CD4-positive, alpha-beta T cell treated with Interleukin-10 for 1 hour (primary cell): ENCODE measurements at regions not wholly inside any gene's neighbourhood (a gene's known extent, or its start where the extent isn't known, plus 50 kb on each side); places are given as distances from the start of the nearest gene placed in this dataset.
"Not testable (repeated sequence)": the region's sequence is repeated elsewhere in the genome, so short reads cannot be mapped to it uniquely, and the experiment has no call there.

Source experiments
- DNase-seq: peaks from one replicate; pipeline ENCODE4 v3.0.0-alpha.2; 2020

DNA sequence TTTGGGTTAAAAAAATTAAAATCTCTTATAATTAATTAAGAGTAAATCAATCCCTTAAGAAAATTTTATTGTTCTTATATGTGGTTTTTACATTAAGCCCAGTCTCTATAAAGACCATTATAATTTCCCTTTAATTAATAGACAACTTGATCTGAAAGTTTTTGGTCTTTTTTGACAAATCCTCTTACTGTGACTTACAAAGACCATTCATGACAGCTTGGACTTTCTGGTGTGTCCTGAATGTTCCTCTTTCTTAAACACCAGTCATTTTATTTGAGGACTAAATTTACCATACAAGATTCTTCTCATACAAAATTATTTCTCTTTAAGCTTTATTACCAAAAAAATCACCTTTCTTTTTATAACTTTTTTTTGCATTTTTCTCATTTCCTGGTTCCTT, 368.3 kb downstream of the ADGRD1 start:
- no peak for DNase-seq

DNA sequence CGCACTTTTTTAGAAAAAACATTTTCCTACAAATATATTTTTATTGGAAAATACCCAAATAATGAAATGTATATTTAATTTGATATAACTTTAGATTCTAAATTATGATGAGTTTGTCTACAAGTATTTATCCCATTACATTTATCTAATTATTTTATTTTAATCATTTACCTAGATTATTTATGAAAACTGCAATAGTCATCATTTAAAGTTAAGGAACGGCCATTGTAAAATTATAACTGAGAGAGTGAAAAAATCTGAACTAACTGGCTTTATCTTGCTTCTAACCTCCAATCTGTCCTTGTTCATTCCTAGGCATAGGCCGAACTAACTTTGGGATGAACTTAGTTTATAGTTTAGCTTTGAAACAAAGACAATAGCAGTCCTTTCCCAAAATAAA, 368.8 kb downstream of the ADGRD1 start:
- not testable (repeated sequence) for DNase-seq

DNA sequence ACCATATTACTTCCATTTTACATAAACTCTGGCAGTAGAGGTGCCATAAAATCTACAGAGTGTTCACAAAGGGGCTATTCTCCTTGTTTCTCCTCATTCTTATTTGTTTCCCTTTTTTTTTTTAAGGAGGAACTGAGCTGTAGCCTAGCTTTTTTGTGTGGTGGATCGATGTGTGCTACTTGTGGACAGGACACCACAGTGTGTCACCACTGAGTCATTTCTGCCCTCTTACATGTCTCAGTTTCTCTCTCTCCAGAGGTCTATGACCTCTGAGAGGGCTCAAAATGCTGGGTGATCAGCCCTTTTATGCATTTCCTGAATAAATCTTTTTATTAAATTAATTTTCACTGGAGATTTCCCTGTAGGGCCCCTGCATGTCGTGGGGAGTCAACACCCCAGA, 370.2 kb downstream of the ADGRD1 start:
- no peak for DNase-seq

DNA sequence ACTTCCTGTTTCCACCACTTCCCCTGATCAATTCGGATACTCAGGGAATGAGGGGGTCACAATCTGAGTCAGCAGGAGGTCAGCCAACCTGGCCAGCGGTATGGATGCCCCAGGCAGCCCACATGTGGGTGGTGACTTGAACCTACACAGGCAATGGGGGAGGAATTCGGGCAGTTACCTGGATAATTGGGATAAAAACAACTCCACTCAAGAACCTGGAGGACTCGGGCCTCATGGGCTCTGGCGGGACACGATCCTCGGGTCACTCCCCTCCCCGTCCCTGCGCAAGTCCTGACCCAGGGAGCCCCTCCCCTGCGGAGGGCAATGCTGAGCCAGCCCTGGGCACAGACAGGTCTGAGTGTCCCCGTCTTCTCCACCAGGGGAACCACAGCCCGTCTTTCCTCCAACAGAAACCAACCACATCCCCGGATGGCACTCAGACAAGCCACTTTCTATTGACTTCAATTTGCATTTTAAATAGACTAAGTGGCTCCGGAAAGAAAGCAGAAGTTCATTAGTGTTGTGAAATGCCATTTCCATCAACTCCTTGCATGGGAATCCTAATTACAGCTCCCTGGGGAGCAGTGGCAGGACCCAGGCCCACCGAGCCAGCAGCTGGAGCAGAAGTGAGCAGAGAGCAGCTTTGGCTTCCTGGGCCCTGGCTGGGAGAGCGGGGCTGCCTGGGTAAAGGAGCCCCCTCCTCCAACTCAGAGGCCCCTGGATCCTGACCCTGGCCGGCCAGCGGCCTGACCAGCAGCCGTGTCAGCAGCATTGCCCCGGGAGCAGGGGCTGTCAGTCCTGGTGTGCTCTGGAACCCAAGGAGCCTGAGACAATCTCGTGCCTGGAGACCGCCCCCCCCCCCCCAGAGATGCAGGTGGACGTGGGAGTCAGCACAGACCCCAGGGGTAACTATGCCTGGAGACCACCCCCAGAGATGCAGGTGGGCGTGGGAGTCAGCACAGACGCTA, 374.1 kb downstream of the ADGRD1 start:
- no peak for DNase-seq

DNA sequence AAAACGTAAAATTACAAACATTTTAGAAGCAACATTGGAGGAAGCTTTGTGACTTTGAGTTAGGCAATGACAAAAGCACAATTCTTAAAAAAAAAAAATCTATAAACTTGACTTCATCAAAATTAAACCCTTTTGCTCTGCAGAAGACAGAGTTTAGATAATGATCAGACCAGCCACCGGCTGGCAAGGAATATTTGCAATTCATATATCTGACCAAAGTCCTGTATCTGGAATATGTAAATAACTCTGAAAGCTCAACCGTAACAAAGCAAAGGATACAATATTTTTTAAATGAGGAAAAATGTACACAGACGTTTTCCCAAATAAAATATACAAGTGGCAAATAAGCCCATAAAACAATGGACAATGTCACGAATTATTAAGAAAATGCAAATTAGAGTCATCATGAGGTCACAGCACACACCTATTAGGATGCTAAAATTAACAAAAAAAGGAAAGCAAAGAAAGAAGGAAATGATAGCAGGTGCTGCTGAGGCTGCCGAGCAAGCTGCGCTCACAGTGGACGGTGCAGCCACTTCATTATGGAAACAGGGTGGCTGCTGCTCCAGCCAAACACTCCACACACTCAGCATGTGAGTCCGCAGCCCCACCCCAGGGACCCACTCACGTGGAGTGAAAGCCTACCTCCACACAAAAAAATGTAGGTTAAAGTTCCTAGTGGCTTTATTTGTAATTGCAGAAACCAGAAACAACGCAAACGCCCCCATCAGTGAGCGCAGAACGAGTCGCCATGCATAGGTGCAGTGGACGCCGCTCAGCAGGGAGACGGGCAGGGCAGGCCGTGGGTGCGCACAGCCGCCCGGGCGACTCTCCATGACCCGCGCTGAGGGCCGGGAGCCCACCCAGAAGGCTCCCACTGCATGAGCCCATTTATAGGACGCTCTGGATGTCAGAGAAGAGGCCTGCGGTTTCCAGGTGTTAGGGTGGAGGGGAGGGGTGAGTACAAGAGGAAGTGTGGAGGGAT, 375.4 kb downstream of the ADGRD1 start:
- DNase-seq = not testable (repeated sequence)

DNA sequence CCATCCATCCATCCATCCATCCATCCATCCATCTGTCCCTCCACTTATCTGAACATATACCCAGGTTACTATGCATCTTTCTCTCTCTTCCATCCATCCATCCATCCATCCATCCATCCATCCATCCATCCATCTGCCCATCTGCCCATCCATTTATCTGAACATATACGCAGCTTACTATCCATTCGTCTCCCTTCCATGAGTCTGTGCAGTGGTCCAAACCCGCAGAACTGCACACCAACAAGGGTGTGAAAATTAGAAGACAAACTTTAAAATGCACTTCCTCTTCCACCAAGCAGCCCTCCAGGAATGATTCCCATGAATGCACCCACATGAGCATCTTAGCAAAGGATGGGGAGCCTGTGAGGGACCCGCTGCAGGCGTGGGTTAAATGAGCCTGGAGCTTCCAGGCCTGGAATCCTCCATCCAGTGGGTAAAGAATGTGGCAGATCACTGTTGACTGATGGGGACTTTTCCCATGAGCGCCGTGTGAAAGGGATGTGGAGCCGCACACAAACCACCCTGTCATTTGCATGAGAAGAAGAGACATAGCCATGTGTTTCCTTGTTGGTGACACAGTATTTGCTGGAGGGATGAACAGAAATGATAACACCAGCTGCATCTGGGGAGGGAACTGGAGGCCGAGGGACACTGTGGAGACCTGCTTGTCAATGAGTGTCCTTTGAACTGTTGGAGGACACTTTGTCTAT, 376.6 kb downstream of the ADGRD1 start:
- no peak for DNase-seq

DNA sequence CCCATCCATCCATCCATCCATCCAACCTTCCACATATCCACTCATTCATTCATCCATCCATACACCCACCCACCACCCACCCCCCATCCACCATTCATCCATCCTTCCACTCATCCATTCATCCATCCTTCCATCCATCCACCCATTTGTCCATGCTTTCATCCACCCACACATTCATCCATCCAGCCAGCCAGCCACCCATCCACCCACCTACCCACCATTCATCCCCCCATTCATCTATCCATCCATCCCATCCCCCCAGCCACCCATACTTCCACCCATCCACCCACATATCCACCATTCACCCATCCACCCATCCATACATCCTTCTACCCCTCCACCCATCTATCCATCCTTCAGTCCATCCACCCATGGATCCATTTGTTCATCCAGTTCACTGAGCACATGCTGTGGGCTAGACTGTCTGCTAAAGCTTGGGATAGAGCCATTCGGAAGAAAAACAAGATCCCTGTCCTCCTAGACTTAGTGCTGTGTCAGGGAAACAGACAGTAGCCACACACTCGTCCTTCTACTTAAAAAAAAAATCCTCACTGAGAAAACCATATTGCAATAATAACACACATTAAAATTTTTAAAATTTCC, 377.5 kb downstream of the ADGRD1 start:
- no peak for DNase-seq

DNA sequence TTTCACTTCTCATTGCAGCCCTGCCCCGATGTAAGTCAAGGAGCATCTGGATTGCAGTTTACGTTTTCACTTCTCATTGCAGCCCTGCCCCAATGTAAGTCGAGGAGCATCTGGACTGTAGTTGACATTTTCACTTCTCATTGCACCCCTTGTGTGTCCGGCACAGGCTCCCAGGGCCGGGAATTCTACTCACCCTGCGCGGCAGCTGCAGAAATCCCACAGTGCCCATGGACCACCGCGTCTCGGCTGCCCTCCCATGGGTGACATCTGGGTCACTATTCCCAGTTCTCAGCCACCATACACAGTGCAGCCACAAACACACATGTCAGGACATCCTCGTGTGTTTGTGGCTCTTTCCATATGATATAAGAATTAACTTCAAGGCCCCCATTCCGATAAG, 378.5 kb downstream of the ADGRD1 start:
- DNase-seq = no peak

DNA sequence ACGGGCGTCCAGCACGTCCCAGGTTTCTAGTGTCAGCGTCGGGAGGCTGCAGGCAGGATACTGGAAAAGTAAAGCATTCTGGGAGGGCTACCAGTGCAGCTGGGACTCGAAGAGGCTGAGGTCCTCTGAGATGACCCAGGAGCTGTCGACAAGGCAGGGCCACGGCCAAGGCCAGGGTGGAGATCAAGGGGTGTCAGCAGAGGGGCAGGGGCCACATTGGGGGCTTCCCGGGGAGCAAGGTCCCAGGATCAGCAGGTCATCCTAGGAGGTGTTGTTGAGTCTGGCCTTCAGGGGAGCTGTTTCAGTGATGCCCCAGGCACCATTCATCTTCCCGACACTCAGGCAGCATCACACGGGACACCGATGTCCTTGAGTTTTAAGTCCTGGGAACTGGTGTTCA, 377.8 kb upstream of the SFSWAP start:
- no peak for DNase-seq

DNA sequence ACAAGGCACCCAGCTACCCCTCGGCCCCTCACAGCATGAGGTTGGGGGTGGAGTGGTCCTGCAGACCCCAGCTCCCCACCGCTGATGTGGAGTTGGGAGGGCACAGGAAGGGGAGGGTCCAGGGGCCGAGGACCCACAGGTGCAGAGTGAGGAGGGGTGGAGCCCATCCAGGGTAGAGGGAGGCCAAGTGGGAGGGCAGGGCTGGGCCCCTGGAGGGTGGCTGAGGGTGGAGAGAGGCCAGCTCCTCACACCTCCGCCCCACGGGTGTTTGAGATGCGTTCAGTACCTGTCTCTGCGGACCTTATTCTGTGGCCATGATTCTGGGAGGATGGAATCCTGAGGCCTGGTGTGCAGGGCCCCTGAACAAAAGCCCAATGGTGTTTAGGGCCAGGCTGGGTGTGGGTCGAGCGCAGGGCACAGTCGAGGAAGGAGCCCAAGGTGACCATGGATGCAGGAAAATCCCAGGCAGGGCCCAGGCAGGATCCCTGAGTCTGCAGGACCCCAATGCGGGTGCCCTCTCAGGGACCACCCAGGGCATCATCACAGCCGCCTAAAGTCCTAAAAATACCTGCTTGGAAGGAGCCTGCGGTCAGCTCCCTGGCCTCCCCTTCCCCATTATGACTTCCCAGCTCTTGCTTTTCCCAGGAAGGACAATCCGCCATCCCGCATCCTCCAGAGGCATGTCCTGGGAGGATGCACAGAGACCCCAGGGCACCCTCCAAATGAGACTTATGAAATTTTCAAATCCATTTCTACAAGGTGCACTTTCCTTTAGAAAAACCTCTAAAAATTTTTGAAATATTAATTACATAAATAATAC, 377.1 kb upstream of the SFSWAP start:
- DNase-seq = no peak

DNA sequence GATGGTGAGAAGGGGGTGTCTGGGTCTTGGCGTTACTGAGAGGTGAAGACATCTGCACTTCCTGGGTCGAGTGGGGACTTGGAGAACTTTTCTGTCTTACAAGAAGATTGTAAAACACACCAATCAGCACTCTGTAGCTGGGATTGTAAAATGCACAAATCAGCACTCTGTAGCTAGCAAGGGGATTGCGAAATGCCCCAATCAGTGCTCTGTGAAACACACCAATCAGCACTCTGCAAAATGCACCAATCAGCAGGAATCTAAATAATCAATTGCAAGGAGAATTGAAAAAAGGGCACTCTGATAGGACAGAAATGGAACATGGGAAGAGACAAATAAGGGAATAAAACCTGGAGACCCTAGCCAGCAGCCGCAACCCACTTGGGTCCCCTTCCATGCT, 376.1 kb upstream of the SFSWAP start:
- DNase-seq = no peak

DNA sequence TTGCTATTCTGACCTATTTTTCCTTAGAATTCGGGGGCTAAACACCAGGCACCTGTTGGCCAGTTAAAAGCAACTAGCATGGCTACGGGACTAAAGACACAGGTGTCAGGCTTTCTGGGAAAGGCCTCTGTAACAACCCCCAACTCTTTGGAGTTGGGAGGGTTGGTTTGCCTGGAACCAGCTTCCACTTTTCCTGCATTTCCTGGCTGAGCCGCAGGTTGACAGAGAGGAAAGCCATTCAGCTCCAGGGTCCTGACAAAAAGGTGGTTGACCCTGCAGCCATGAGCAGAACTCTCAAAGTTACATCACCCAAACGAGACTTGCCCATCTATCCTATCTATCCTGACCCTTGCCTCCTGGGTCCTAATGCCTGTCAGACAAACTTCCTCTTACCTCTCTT, 375.4 kb upstream of the SFSWAP start:
- DNase-seq = no peak

DNA sequence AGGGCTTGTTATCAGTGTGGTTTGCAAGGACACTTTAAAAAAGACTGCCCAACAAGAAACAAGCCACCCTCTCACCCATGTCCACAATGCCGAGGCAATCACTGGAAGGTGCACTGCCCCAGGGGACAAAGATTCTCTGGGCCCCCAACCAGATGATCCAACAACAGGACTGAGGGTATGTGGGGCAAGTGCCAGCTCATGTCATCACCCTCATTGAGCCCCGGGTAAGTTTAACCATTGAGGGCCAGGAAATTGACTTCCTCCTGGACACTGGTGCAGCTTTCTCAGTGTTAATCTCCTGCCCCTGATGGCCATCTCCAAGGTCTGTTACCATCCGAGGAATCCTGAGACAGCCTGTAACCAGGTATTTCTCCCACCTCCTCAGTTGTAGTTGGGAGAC, 373.0 kb upstream of the SFSWAP start:
- not testable (repeated sequence) for DNase-seq

DNA sequence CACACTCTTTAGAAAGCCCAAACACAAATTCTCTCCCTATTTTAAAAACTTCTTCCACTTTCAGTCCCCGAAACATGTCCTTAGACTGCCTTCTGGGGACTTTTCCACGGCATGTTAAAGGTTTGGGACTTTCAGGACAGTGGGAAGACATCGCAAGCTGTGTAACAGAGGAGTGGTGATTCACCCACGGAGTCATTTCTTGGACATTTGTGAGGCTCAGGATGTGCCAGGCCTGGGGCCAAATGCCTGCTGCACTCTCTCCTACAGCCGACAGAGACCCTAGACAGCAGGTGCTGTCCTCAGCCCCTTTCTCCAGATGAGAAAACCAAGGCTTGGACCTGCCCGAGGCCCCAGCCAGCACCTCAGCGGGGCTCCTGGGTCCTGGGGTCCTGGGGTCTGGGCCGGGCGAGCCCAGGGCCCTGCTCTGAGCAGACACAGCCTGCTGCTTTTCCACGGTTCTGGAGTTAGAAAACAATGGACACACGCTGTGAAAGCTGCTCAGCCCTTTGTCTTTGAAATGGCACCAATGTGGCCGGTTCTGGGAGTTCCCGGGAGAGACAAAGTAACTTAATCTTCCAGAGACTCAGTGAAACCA, 370.2 kb upstream of the SFSWAP start:
- DNase-seq = no peak

DNA sequence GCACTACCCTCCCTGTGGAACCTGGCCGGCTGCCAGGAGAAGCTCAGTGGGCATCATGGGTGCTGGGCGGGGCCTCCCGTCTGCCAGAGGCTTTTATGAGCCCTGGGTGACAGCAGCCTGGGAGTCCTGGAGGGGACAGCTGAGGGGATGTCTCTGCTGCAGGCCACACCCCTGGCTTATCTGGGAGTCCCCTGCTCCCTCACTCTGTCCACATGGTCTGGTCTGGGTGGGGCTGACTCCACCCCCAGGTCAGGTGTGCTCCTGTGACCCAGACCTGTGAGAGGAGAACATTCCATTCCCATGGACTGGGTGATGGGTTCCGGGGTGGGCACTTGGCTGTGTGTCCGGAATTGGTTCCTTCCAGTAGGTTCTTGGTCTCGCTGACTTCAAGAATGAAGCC, 369.3 kb upstream of the SFSWAP start:
- DNase-seq = not testable (repeated sequence)

DNA sequence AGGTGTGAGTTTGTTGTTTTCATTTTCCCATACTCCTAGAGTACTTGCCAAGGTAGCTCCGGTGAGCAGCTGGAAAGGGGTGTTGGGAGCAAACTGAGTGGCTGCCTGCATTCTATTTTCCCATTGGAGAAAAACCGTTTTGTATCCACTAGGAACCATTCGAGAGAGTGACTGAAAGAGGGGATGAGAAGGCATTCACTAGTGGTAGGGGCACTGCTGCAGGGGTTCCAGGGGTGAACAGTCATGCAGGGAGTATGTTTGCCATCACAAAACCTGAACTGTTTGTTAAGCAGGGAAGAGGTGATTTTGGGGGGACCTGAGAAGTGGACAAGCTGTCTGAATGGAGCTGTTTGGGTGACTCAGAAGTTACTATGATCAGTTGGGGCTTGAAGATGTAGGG, 367.5 kb upstream of the SFSWAP start:
- DNase-seq = not testable (repeated sequence)

DNA sequence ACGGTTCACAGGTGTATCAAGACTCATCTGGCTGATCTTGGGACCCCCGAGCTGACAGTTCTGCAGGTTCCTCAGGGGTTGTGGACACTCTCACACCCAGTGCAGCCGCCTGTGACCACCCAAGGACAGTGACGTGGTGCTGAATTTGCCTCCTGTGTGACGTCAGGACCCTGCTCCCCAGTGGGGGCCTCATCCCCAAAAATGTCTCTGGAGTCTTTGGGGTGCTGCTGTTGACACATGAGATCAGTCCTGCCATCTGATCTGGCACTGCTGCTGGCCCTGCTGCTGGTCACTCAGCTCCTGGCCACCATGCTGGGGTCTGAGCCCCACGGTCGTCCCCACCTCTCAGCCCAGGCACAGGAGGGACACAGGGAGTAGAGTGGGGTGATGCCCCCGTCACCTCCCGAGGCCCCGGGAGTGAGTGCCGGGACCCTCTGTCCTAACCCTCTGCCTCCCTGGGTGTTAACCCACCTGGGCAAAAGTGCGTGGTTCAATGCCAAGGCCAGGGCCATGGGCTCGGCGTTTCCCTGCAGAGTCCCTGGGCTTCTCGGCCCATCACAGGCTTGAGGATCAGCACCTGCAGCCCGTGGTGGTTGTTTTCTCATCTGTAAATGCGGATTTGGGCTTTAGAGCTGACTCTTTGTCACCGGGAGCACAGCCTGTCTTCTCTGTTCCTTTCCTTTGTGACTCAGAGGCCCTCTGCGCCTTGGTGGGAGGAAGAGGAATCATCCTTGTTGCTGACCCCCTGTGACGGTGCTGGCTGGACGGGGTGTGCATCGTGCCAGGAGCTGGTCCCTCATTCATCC, 366.0 kb upstream of the SFSWAP start:
- DNase-seq = not testable (repeated sequence)

DNA sequence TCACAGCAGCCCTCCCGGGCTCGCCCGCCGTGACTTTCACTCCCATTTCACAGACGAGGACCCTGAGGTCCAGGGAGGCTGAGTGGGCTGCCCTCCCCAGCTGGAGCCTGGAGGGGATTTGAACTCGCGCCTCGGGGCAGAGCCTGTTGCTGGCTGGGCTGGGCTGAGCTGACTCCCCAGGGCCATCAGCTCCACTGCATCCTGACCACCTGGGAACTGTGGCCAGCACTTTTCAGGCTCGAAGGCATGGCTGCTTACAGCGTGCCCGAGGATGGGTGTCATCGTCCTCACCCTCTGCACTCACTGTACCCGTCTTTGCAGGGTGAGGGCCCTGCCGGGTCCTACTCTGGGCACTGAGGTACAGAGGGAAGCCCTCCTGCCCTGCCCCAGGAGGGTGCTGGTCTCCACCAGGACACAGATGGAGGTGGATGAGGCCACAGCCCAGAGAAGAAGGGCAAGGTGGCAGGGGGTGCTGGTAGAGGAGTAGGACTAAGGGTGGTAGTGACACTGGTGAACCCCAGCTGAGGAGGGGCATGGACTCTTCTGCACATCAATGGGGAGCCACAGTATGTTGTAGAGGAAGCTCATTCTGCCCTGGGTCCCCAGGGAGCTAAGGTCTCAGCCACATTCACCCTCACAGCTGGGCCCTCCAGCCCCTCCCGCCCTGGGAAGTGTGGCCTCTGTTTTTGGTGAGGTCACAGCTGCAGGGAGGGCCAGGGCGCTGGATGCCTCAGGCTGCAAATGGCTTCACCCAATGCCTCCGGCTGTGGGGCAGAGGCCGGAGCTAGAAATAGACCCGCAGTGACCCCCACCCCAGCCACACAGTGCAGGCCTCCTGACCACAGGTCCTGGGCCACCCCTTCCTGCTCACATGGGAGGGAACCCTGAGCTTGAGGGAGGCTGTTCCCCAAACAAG, 365.1 kb upstream of the SFSWAP start:
- DNase-seq = no peak
